Central memory CD8-positive, alpha-beta T cell (primary cell): ENCODE measurements at regions not wholly inside any gene's neighbourhood (a gene's known extent, or its start where the extent isn't known, plus 50 kb on each side); places are given as distances from the start of the nearest gene placed in this dataset.

Experiments used
- ATAC-seq: fragments of 150-1000 bp; cut with Tn5 transposase; replicated peaks from 2 replicates; pipeline ENCODE4 v1.10.0; 2022; ENCODE audit warnings: mild to moderate bottlenecking, moderate FRiP score, moderate number of reproducible peaks; ENCODE audit not compliant: poor library complexity, severe bottlenecking; ENCODE audit errors: extremely low read depth
- DNase-seq, 2 donors: peaks; one replicate each; pipeline ENCODE4 v3.0.0; 2021; ENCODE audit warnings: low spot score in 2 of 2
- H3K27ac Mint-ChIP-seq: one replicate; pipeline ENCODE4 v1.8.0; 2022; ENCODE audit warnings: low read depth, mild to moderate bottlenecking, moderate library complexity, mixed read lengths
- H3K27me3 Mint-ChIP-seq: one replicate; pipeline ENCODE4 v1.8.0; 2022; ENCODE audit warnings: mixed read lengths
- H3K36me3 Mint-ChIP-seq: one replicate; pipeline ENCODE4 v1.8.0; 2022; ENCODE audit warnings: mild to moderate bottlenecking, moderate library complexity, mixed read lengths; ENCODE audit not compliant: insufficient read depth
- H3K4me1 Mint-ChIP-seq: one replicate; pipeline ENCODE4 v1.8.0; 2022; ENCODE audit warnings: mixed read lengths
- H3K4me3 Mint-ChIP-seq: one replicate; pipeline ENCODE4 v1.8.0; 2022; ENCODE audit warnings: mild to moderate bottlenecking, moderate library complexity, mixed read lengths
- H3K9me3 Mint-ChIP-seq: one replicate; pipeline ENCODE4 v1.8.0; 2022; ENCODE audit warnings: mixed read lengths

- Mint-ChIP-seq H3K9me3 (no peaks in the 10 kb centered on the region), H3K27ac (no peak overlapping the region), H3K4me1 (peaks cover 13% of the 10 kb centered on the region), H3K36me3 (no peaks in the 10 kb centered on the region), H3K4me3 (no peak overlapping the region), H3K27me3 (peaks cover 16% of the 10 kb centered on the region)
- DNase-seq (no peak), ATAC-seq (no peak)
Observed at GRCh38 chr7:25946181-25946580, 205.8 kb upstream of the NFE2L3 start.

GRCh38 chr7:25947669-25948516 lies 204.1 kb upstream of the NFE2L3 start:
- Mint-ChIP-seq H3K27me3 (peaks cover 16% of the 10 kb centered on the region), H3K36me3 (no peaks in the 10 kb centered on the region), H3K4me3 (no peak overlapping the region), H3K4me1 (peaks cover 14% of the 10 kb centered on the region), H3K27ac (no peak overlapping the region), H3K9me3 (no peaks in the 10 kb centered on the region)
- no peak for ATAC-seq
- no peak for DNase-seq

GRCh38 chr7:25949736-25950487 lies 202.1 kb upstream of the NFE2L3 start:
- ATAC-seq = no peak
- Mint-ChIP-seq H3K27ac (no peak overlapping the region), H3K27me3 (peaks cover 12% of the 10 kb centered on the region), H3K4me3 (peak overlapping the region; percentile 87), H3K36me3 (no peaks in the 10 kb centered on the region), H3K9me3 (no peaks in the 10 kb centered on the region), H3K4me1 (peaks cover 14% of the 10 kb centered on the region)
- DNase-seq = no peak

- Mint-ChIP-seq H3K27ac (peak overlapping the region; percentile 78), H3K27me3 (peaks cover 3% of the 10 kb centered on the region), H3K4me1 (peaks cover 14% of the 10 kb centered on the region), H3K9me3 (no peaks in the 10 kb centered on the region), H3K36me3 (no peaks in the 10 kb centered on the region), H3K4me3 (peak overlapping the region; percentile 87)
- peak; percentile 66 to 70 for DNase-seq
- ATAC-seq = peak; percentile 98
Observed at GRCh38 chr7:25950488-25951413, 201.2 kb upstream of the NFE2L3 start.

- Mint-ChIP-seq H3K36me3 (no peaks in the 10 kb centered on the region), H3K4me1 (peaks cover 14% of the 10 kb centered on the region), H3K27me3 (no peaks in the 10 kb centered on the region), H3K9me3 (no peaks in the 10 kb centered on the region), H3K4me3 (peak overlapping the region; percentile 87), H3K27ac (peak overlapping the region; percentile 78)
- DNase-seq (no peak), ATAC-seq (no peak)
Observed at GRCh38 chr7:25951414-25952260, 200.4 kb upstream of the NFE2L3 start.

GRCh38 chr7:25952261-25953057 lies 199.5 kb upstream of the NFE2L3 start:
- Mint-ChIP-seq H3K27me3 (no peaks in the 10 kb centered on the region), H3K27ac (no peak overlapping the region), H3K9me3 (no peaks in the 10 kb centered on the region), H3K36me3 (peaks cover 3% of the 10 kb centered on the region), H3K4me3 (peak overlapping the region; percentile 87), H3K4me1 (peaks cover 14% of the 10 kb centered on the region)
- ATAC-seq (no peak), DNase-seq (no peak)

GRCh38 chr7:25953859-25954258 lies 198.1 kb upstream of the NFE2L3 start:
- H3K27me3 Mint-ChIP-seq = no peaks in the 10 kb centered on the region
- no peaks in the 10 kb centered on the region for H3K9me3 Mint-ChIP-seq
- peaks cover 14% of the 10 kb centered on the region for H3K4me1 Mint-ChIP-seq
- H3K27ac Mint-ChIP-seq = no peak overlapping the region
- ATAC-seq (no peak), DNase-seq (no peak)
- H3K36me3 Mint-ChIP-seq = peaks cover 3% of the 10 kb centered on the region
- no peak overlapping the region for H3K4me3 Mint-ChIP-seq

GRCh38 chr7:25954395-25954794 lies 197.6 kb upstream of the NFE2L3 start:
- no peak for DNase-seq

GRCh38 chr7:25959168-25959734 lies 192.7 kb upstream of the NFE2L3 start:
- Mint-ChIP-seq H3K4me3 (no peak overlapping the region), H3K4me1 (no peaks in the 10 kb centered on the region), H3K27ac (no peak overlapping the region), H3K27me3 (peaks cover 12% of the 10 kb centered on the region), H3K9me3 (no peaks in the 10 kb centered on the region), H3K36me3 (peaks cover 3% of the 10 kb centered on the region)
- DNase-seq = no peak
- ATAC-seq = no peak

More at GRCh38 chr7:25954395-25954794, 197.6 kb upstream of the NFE2L3 start:
- Mint-ChIP-seq H3K27me3 (no peaks in the 10 kb centered on the region), H3K9me3 (no peaks in the 10 kb centered on the region), H3K27ac (peak overlapping the region; percentile 11), H3K4me3 (no peak overlapping the region), H3K4me1 (peaks cover 14% of the 10 kb centered on the region), H3K36me3 (peaks cover 3% of the 10 kb centered on the region)
- ATAC-seq = no peak

GRCh38 chr7:25963733-25964132 lies 188.3 kb upstream of the NFE2L3 start:
- DNase-seq = no peak
- H3K4me3 Mint-ChIP-seq = no peak overlapping the region
- ATAC-seq = no peak
- H3K36me3 Mint-ChIP-seq = peaks cover 2% of the 10 kb centered on the region
- H3K4me1 Mint-ChIP-seq = peaks cover 18% of the 10 kb centered on the region
- H3K9me3 Mint-ChIP-seq = no peaks in the 10 kb centered on the region
- peaks cover 41% of the 10 kb centered on the region for H3K27me3 Mint-ChIP-seq
- no peak overlapping the region for H3K27ac Mint-ChIP-seq

GRCh38 chr7:25964483-25964991 lies 187.5 kb upstream of the NFE2L3 start:
- Mint-ChIP-seq H3K4me1 (peaks cover 19% of the 10 kb centered on the region), H3K36me3 (peaks cover 2% of the 10 kb centered on the region)

More at GRCh38 chr7:25964483-25964991, 187.5 kb upstream of the NFE2L3 start:
- H3K9me3 Mint-ChIP-seq = no peaks in the 10 kb centered on the region
- no peak overlapping the region for H3K27ac Mint-ChIP-seq
- ATAC-seq (no peak), DNase-seq (no peak)
- no peak overlapping the region for H3K4me3 Mint-ChIP-seq
- H3K27me3 Mint-ChIP-seq = peaks cover 41% of the 10 kb centered on the region
